ENCODE measurements at regions not wholly inside any gene's neighbourhood (a gene's known extent, or its start where the extent isn't known, plus 50 kb on each side); places are given as distances from the start of the nearest gene placed in this dataset.

DNA sequence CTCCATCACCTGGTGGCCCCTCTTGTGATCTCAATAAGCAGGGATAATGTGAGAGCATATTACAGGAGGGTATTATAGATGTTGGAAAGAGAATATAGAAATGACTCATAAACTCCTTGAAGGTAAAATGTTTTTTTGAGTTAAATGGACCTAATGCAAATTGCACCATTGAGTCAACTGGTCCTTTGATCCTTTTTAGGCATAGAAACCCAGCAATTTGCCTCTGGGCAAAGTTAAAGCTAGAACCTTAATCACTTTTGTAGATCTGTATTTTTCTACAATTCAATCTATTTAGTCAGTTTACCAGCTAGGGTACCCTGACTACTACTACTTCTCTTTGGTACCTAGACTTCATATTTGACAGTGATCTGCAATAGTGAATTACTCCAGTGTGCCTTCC lies 71.8 kb upstream of the RNF152 start:
- H3K4me3 Mint-ChIP-seq: no peak overlapping the region
- no peak for ATAC-seq (replicated peaks in 1 of 4)
- no peaks in the 10 kb centered on the region for H3K9me3 Mint-ChIP-seq
- no peaks in the 10 kb centered on the region for H3K4me1 Mint-ChIP-seq
- Histone ChIP-seq H3K4me3 (ENCODE audit: control insufficient read depth in 1 of 2, extremely low read depth in 1 of 2, low read length in 1 of 2) (no peak overlapping the region), H3K27me3 (replicated peaks in 1 of 2; ENCODE audit: control insufficient read depth in 2 of 2, extremely low read depth in 1 of 2, insufficient read depth in 2 of 2, low read length in 1 of 2) (peaks cover 0 to 7% of the 10 kb centered on the region in 2 experiments), H3K36me3 (ENCODE audit: control insufficient read depth in 2 of 2, extremely low read depth in 1 of 2, insufficient read depth in 1 of 2, low read length in 1 of 2) (no peaks in the 10 kb centered on the region), H3K27ac (ENCODE audit: low read length) (no peak overlapping the region), H3K4me1 (ENCODE audit: control insufficient read depth in 1 of 2, extremely low read depth in 1 of 2, insufficient read depth in 2 of 2, low read length in 2 of 2) (no peaks in the 10 kb centered on the region), H3K9me3 (no peaks in the 10 kb centered on the region)
- H3K36me3 Mint-ChIP-seq: no peaks in the 10 kb centered on the region
- H3K27ac Mint-ChIP-seq: no peak overlapping the region
- CTCF ChIA-PET: interaction anchor here in 1 of 2 donors (1.0 kb wide), 1 partner anchor 10 kb away, joined by 3 read pairs; no protein-coding TSS in a partner anchor
- DNase-seq: no peak
- H3K27me3 Mint-ChIP-seq: peaks cover 0 to 3% of the 10 kb centered on the region in 2 donors
- POLR2A ChIA-PET: no interaction called here

GRCh38 chr18:61963705-61964104 lies 70.9 kb upstream of the RNF152 start:
- no peaks in the 10 kb centered on the region for H3K4me1 Mint-ChIP-seq
- no peak overlapping the region for H3K4me3 ChIP-seq (ENCODE audit: control insufficient read depth in 1 of 2, extremely low read depth in 1 of 2, low read length in 1 of 2)
- no peak overlapping the region for H3K27ac Mint-ChIP-seq
- H3K9me3 Mint-ChIP-seq: no peaks in the 10 kb centered on the region
- CTCF ChIA-PET: no interaction called here
- POLR2A ChIA-PET: no interaction called here
- H3K4me3 Mint-ChIP-seq: no peak overlapping the region
- H3K36me3 ChIP-seq (ENCODE audit: control insufficient read depth in 2 of 2, extremely low read depth in 1 of 2, insufficient read depth in 1 of 2, low read length in 1 of 2): no peaks in the 10 kb centered on the region
- H3K4me1 ChIP-seq (ENCODE audit: control insufficient read depth in 1 of 2, extremely low read depth in 1 of 2, insufficient read depth in 2 of 2, low read length in 2 of 2): no peaks in the 10 kb centered on the region
- no peak for ATAC-seq (replicated peaks in 1 of 4)
- H3K36me3 Mint-ChIP-seq: no peaks in the 10 kb centered on the region
- no peak for DNase-seq
- H3K9me3 ChIP-seq: no peaks in the 10 kb centered on the region
- H3K27me3 Mint-ChIP-seq: peaks cover 0 to 3% of the 10 kb centered on the region in 2 donors
- WGBS (ENCODE audit: insufficient coverage): no CpG with 5 or more reads among the region's 1 CpG
- peaks cover 0 to 7% of the 10 kb centered on the region in 2 experiments for H3K27me3 ChIP-seq (replicated peaks in 1 of 2; ENCODE audit: control insufficient read depth in 2 of 2, extremely low read depth in 1 of 2, insufficient read depth in 2 of 2, low read length in 1 of 2)
- H3K27ac ChIP-seq (ENCODE audit: low read length): no peak overlapping the region

GRCh38 chr18:61957801-61958516 lies 65.2 kb upstream of the RNF152 start:
- CTCF ChIA-PET: no interaction called here
- WGBS (ENCODE audit: insufficient coverage): 77% methylated on average over 10 of the region's 13 CpGs
- H3K4me3 Mint-ChIP-seq: no peak overlapping the region

DNA sequence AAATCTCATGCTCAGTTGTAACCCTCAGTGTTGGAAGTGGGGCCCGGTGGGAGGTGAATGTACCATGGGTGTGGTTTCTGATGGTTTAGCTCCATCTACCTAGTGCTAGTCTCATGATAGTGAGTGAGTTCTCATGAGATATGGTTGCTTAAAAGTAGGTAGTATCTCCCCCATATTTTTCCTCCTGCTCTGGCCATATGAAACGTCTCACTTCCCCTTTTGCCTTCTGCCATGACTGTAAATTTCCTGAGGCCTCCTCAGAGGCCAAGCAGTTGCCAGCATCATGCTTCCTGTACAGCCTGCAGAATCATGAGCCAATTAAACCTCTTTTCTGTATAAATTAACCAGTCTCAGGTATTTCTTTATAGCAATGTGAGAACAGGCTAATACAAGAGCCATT lies 62.8 kb upstream of the RNF152 start:
- POLR2A ChIA-PET: no interaction called here
- WGBS (ENCODE audit: insufficient coverage): 0% methylated on average over 1 of the region's 2 CpGs
- ATAC-seq (replicated peaks in 1 of 4): no peak

More at GRCh38 chr18:61957801-61958516, 65.2 kb upstream of the RNF152 start:
- Histone ChIP-seq H3K27me3 (replicated peaks in 1 of 2; ENCODE audit: control insufficient read depth in 2 of 2, extremely low read depth in 1 of 2, insufficient read depth in 2 of 2, low read length in 1 of 2) (peaks cover 0 to 7% of the 10 kb centered on the region in 2 experiments), H3K4me1 (ENCODE audit: control insufficient read depth in 1 of 2, extremely low read depth in 1 of 2, insufficient read depth in 2 of 2, low read length in 2 of 2) (no peaks in the 10 kb centered on the region), H3K27ac (ENCODE audit: low read length) (no peak overlapping the region), H3K9me3 (no peaks in the 10 kb centered on the region), H3K4me3 (ENCODE audit: control insufficient read depth in 1 of 2, extremely low read depth in 1 of 2, low read length in 1 of 2) (no peak overlapping the region), H3K36me3 (ENCODE audit: control insufficient read depth in 2 of 2, extremely low read depth in 1 of 2, insufficient read depth in 1 of 2, low read length in 1 of 2) (no peaks in the 10 kb centered on the region)
- Mint-ChIP-seq H3K9me3 (no peaks in the 10 kb centered on the region), H3K27me3 (peaks cover 2 to 16% of the 10 kb centered on the region in 2 donors), H3K27ac (no peak overlapping the region), H3K36me3 (no peaks in the 10 kb centered on the region), H3K4me1 (peaks cover 0 to 4% (median 2%) of the 10 kb centered on the region in 3 donors)
- ATAC-seq (replicated peaks in 1 of 4) (no peak), DNase-seq (no peak)
- POLR2A ChIA-PET: interaction anchor here in 1 of 2 donors (0.6 kb wide), 1 partner anchor 115 kb away, joined by 3 read pairs; no protein-coding TSS in a partner anchor

DNA sequence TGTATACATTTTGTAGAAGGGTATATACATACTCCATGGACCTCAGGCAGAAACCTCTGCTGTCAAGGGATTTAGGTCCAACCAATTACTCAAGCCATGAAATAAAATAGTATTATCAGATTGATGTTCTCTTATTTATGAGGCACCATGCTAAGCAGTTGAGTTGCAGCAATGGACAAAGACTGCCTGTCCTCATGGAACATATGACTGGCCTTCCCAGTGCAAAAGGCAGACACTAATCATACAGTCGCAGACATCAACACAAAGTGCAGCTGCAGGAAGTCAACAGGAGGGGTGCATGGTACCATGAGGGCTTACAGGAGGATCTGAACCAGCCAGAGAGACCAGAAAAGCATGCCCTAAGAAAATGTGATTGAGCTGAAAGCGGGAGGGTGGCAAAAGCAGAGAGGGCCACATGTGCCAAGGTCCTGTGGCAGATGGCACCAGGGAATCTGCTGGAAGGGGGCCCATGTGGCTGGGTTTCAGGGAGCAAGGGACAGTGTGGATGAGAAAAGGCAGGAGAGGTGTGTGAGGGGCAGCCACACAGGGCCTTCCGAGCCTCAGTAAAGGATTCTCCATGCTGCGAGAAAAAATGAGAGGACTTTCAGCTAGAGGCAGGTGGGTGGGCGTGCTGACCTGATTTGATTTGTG lies 61.4 kb upstream of the RNF152 start:
- ChIA-PET CTCF (no interaction called here), POLR2A (no interaction called here)
- WGBS (ENCODE audit: insufficient coverage): 95% methylated on average over 4 of the region's 5 CpGs
- ATAC-seq (replicated peaks in 1 of 4) (no peak), DNase-seq (no peak)
- Histone ChIP-seq H3K27ac (ENCODE audit: low read length) (no peak overlapping the region), H3K36me3 (ENCODE audit: control insufficient read depth in 2 of 2, extremely low read depth in 1 of 2, insufficient read depth in 1 of 2, low read length in 1 of 2) (no peaks in the 10 kb centered on the region), H3K27me3 (replicated peaks in 1 of 2; ENCODE audit: control insufficient read depth in 2 of 2, extremely low read depth in 1 of 2, insufficient read depth in 2 of 2, low read length in 1 of 2) (no peaks in the 10 kb centered on the region), H3K4me1 (ENCODE audit: control insufficient read depth in 1 of 2, extremely low read depth in 1 of 2, insufficient read depth in 2 of 2, low read length in 2 of 2) (peaks cover 0 to 6% of the 10 kb centered on the region in 2 experiments), H3K9me3 (no peaks in the 10 kb centered on the region), H3K4me3 (ENCODE audit: control insufficient read depth in 1 of 2, extremely low read depth in 1 of 2, low read length in 1 of 2) (no peak overlapping the region)
- Mint-ChIP-seq H3K4me3 (no peak overlapping the region), H3K4me1 (peaks cover 7 to 16% (median 14%) of the 10 kb centered on the region in 3 donors), H3K9me3 (no peaks in the 10 kb centered on the region), H3K27me3 (peaks cover 2 to 13% of the 10 kb centered on the region in 2 donors), H3K36me3 (no peaks in the 10 kb centered on the region), H3K27ac (no peak overlapping the region)

More for the DNA sequence above, 62.8 kb upstream of the RNF152 start:
- Histone ChIP-seq H3K27me3 (replicated peaks in 1 of 2; ENCODE audit: control insufficient read depth in 2 of 2, extremely low read depth in 1 of 2, insufficient read depth in 2 of 2, low read length in 1 of 2) (peaks cover 0 to 1% of the 10 kb centered on the region in 2 experiments), H3K27ac (ENCODE audit: low read length) (no peak overlapping the region), H3K36me3 (ENCODE audit: control insufficient read depth in 2 of 2, extremely low read depth in 1 of 2, insufficient read depth in 1 of 2, low read length in 1 of 2) (no peaks in the 10 kb centered on the region), H3K9me3 (no peaks in the 10 kb centered on the region), H3K4me3 (ENCODE audit: control insufficient read depth in 1 of 2, extremely low read depth in 1 of 2, low read length in 1 of 2) (no peak overlapping the region), H3K4me1 (ENCODE audit: control insufficient read depth in 1 of 2, extremely low read depth in 1 of 2, insufficient read depth in 2 of 2, low read length in 2 of 2) (peaks cover 0 to 6% of the 10 kb centered on the region in 2 experiments)
- Mint-ChIP-seq H3K27ac (no peak overlapping the region), H3K36me3 (no peaks in the 10 kb centered on the region), H3K4me3 (no peak overlapping the region), H3K4me1 (peaks cover 7 to 16% (median 13%) of the 10 kb centered on the region in 3 donors), H3K9me3 (no peaks in the 10 kb centered on the region), H3K27me3 (peaks cover 2 to 13% of the 10 kb centered on the region in 2 donors)
- no peak for DNase-seq
- CTCF ChIA-PET: interaction anchor here in 1 of 2 donors (0.9 kb wide), 1 partner anchor 9 kb away, joined by 3 read pairs; no protein-coding TSS in a partner anchor

- ChIA-PET CTCF (no interaction called here), POLR2A (no interaction called here)
- WGBS (ENCODE audit: insufficient coverage): 62% methylated on average over 2 of the region's 5 CpGs
- Mint-ChIP-seq H3K4me1 (peaks cover 7 to 16% (median 16%) of the 10 kb centered on the region in 3 donors), H3K9me3 (no peaks in the 10 kb centered on the region), H3K36me3 (no peaks in the 10 kb centered on the region), H3K4me3 (no peak overlapping the region), H3K27me3 (peaks cover 2 to 13% of the 10 kb centered on the region in 2 donors), H3K27ac (no peak overlapping the region)
- Histone ChIP-seq H3K4me1 (ENCODE audit: control insufficient read depth in 1 of 2, extremely low read depth in 1 of 2, insufficient read depth in 2 of 2, low read length in 2 of 2) (peaks cover 0 to 6% of the 10 kb centered on the region in 2 experiments), H3K27ac (ENCODE audit: low read length) (no peak overlapping the region), H3K4me3 (ENCODE audit: control insufficient read depth in 1 of 2, extremely low read depth in 1 of 2, low read length in 1 of 2) (no peak overlapping the region), H3K27me3 (replicated peaks in 1 of 2; ENCODE audit: control insufficient read depth in 2 of 2, extremely low read depth in 1 of 2, insufficient read depth in 2 of 2, low read length in 1 of 2) (no peaks in the 10 kb centered on the region), H3K36me3 (ENCODE audit: control insufficient read depth in 2 of 2, extremely low read depth in 1 of 2, insufficient read depth in 1 of 2, low read length in 1 of 2) (no peaks in the 10 kb centered on the region), H3K9me3 (no peaks in the 10 kb centered on the region)
- DNase-seq (no peak), ATAC-seq (replicated peaks in 1 of 4) (no peak)
These were observed 60.8 kb upstream of the RNF152 start for GRCh38 chr18:61953641-61954040.

All from T-cell (primary cell).